Mesothelial cell of epicardium (in vitro differentiated cells): ENCODE measurements at regions not wholly inside any gene's neighbourhood (a gene's known extent, or its start where the extent isn't known, plus 50 kb on each side); places are given as distances from the start of the nearest gene placed in this dataset.

Source experiments
- DNase-seq, 2 experiments: peaks; one replicate each; pipeline ENCODE4 v3.0.0; 2021; ENCODE audit warnings: low spot score in 2 of 2; ENCODE audit not compliant: unreplicated experiment in 2 of 2
- H3K27ac Mint-ChIP-seq: 2 replicates; pipeline ENCODE4 v1.8.0; 2021; ENCODE audit warnings: mixed read lengths
- H3K27me3 Mint-ChIP-seq: 2 replicates; pipeline ENCODE4 v1.8.0; 2021; ENCODE audit warnings: low read depth, mixed read lengths
- H3K36me3 Mint-ChIP-seq: 2 replicates; pipeline ENCODE4 v1.8.0; 2021; ENCODE audit warnings: mixed read lengths
- H3K4me1 Mint-ChIP-seq: 2 replicates; pipeline ENCODE4 v1.8.0; 2021; ENCODE audit warnings: mixed read lengths
- H3K4me3 Mint-ChIP-seq: 2 replicates; pipeline ENCODE4 v1.8.0; 2021; ENCODE audit warnings: mild to moderate bottlenecking, moderate library complexity, mixed read lengths
- H3K9me3 Mint-ChIP-seq: 2 replicates; pipeline ENCODE4 v1.8.0; 2021; ENCODE audit warnings: mixed read lengths
- TF ChIP-seq, protein P1 (sequence below): fragments of 200-600 bp; sonication (generic); IDR thresholded peaks from one replicate; pipeline ENCODE4 v1.5.0; 2021; ENCODE audit warnings: antibody characterized with exemption; ENCODE audit not compliant: unreplicated experiment

DNA sequence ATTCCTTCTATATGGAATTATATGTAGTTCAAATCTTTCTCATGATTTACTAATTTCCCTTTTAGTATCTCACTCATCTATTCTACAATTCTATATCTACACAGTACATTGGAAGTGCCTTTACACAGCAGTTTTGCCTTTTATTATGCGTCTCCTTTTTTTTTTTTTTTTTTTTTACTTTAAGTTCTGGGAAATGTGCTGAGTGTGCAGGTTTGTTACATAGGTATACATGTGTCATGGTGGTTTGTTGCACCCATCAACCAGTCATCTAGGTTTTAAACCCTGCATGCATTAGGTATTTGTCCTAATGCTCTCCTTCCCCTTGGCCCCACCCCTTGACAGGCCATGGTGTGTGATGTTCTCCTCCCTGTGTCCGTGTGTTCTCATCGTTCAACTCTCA, 1150.1 kb upstream of the PRR20A start:
- Mint-ChIP-seq H3K27ac (no peak overlapping the region), H3K4me3 (no peak overlapping the region), H3K9me3 (no peaks in the 10 kb centered on the region), H3K4me1 (no peaks in the 10 kb centered on the region), H3K27me3 (no peaks in the 10 kb centered on the region), H3K36me3 (no peaks in the 10 kb centered on the region)
- no peak for DNase-seq
- TF ChIP-seq, protein P1, sequence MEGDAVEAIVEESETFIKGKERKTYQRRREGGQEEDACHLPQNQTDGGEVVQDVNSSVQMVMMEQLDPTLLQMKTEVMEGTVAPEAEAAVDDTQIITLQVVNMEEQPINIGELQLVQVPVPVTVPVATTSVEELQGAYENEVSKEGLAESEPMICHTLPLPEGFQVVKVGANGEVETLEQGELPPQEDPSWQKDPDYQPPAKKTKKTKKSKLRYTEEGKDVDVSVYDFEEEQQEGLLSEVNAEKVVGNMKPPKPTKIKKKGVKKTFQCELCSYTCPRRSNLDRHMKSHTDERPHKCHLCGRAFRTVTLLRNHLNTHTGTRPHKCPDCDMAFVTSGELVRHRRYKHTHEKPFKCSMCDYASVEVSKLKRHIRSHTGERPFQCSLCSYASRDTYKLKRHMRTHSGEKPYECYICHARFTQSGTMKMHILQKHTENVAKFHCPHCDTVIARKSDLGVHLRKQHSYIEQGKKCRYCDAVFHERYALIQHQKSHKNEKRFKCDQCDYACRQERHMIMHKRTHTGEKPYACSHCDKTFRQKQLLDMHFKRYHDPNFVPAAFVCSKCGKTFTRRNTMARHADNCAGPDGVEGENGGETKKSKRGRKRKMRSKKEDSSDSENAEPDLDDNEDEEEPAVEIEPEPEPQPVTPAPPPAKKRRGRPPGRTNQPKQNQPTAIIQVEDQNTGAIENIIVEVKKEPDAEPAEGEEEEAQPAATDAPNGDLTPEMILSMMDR, result no peak

DNA sequence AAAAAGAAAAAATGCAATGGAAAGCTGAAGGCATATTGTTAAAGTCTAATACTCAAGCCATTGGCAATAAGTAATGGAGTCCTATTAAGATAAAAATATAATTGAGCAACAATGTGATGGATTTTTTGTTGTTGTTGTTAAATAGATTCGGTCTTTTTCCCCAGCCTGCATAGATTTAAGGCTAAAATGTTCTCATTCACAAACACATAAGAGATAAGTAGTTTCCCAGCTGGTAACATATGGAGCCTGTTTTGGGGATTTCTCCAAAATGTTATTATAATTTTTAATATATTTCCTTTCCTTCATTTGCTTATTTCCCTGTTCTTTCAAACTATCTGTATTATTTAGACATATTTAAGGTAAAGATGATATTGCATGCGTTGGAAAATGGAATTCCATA, 1149.1 kb upstream of the PRR20A start:
- Mint-ChIP-seq H3K27me3 (no peaks in the 10 kb centered on the region), H3K4me1 (no peaks in the 10 kb centered on the region), H3K27ac (no peak overlapping the region), H3K36me3 (no peaks in the 10 kb centered on the region), H3K4me3 (no peak overlapping the region), H3K9me3 (no peaks in the 10 kb centered on the region)
- TF ChIP-seq, protein P1, result no peak
- DNase-seq, result no peak

DNA sequence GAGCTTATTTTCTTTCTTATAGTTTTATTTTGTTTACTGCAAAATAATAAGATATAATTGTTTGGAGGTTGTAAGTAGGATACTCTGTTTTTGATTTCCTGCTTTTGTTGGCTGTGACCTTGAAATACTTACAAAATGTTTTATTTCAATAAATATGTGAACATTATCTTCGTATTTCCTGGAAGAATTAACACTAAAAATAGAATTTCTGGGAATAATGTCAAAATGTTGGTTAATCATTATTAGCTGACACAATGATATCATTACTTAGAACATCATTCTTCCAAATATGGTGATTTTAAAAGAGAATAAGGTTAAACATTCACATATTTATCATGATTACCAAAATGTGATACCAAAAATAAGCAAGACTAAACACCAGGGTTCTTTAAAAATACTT, 1148.6 kb upstream of the PRR20A start:
- Mint-ChIP-seq H3K4me1 (no peaks in the 10 kb centered on the region), H3K9me3 (no peaks in the 10 kb centered on the region), H3K27ac (no peak overlapping the region), H3K36me3 (no peaks in the 10 kb centered on the region), H3K4me3 (no peak overlapping the region), H3K27me3 (no peaks in the 10 kb centered on the region)
- TF ChIP-seq, protein P1, result no peak
- DNase-seq, result no peak

DNA sequence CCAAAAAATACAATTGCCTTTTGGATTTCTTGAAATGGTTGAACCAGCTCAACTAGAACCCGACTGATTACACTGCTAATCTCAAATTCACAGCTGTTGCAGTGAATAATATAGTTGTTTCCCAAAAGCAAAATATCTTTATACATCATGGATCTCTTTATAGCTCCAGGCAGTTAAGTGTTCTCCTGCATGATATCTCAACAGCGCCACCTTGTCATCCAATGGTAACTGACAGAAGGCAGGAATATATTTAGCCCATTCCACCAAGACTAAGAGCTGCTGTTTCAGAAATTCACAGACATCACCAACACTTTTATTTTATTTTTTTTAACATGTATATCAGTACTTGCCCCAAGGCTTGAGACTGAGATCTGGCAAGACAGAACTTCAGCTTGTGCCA, 1141.0 kb upstream of the PRR20A start:
- Mint-ChIP-seq H3K4me1 (no peaks in the 10 kb centered on the region), H3K36me3 (no peaks in the 10 kb centered on the region), H3K9me3 (peaks cover 12% of the 10 kb centered on the region), H3K4me3 (no peak overlapping the region), H3K27me3 (no peaks in the 10 kb centered on the region), H3K27ac (no peak overlapping the region)
- TF ChIP-seq, protein P1, result no peak
- DNase-seq, result no peak

DNA sequence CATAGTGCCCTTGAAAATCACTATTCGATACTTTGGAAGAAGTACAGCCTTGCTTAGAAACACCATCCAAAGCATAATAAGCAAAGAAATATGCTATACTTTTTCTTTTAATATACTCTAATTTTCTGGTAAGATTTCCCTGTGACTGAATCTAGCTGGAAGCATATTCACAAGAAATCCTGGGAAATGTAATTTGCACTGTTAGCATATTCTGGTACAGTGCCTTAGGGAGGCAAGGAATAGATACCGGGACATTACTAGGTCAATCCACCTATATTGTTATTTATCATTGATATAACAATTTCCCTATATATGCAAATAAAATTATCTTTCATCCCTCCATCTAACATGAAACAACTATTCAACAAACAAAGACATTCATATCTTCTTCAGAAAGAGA, 1131.3 kb upstream of the PRR20A start:
- Mint-ChIP-seq H3K4me1 (no peaks in the 10 kb centered on the region), H3K4me3 (no peak overlapping the region), H3K9me3 (no peaks in the 10 kb centered on the region), H3K36me3 (no peaks in the 10 kb centered on the region), H3K27ac (no peak overlapping the region), H3K27me3 (no peaks in the 10 kb centered on the region)
- DNase-seq, result no peak
- TF ChIP-seq, protein P1, result no peak

DNA sequence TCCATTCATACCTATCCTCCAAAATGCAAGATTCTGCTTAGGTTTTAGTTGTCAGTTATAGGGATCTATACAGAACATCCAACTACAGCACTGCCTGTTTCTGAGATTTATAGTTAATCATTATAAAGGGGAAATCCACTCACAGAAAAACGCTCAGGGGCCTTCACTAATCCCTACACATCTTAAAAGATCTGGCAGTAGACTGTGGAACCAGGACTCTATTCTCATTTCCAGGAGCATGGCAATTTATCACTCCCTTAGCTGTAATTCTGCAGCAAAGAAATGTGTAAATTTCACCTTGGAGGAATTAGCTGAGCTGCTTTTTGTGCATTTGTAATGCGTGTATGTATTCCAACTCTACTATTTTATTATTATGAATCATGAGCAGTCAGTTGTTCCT, 1128.1 kb upstream of the PRR20A start:
- H3K4me1 Mint-ChIP-seq, result no peaks in the 10 kb centered on the region

More for the DNA sequence above, 1128.1 kb upstream of the PRR20A start:
- Mint-ChIP-seq H3K27ac (no peak overlapping the region), H3K9me3 (peaks cover 2% of the 10 kb centered on the region), H3K4me3 (no peak overlapping the region), H3K36me3 (no peaks in the 10 kb centered on the region), H3K27me3 (no peaks in the 10 kb centered on the region)
- TF ChIP-seq, protein P1, result no peak
- no peak for DNase-seq
